ENCODE measurements at regions not wholly inside any gene's neighbourhood (a gene's known extent, or its start where the extent isn't known, plus 50 kb on each side); places are given as distances from the start of the nearest gene placed in this dataset.

- TF ChIP-seq POLR2AphosphoS5 (IDR thresholded peaks at IDR 0.05; ENCODE audit: low read depth, low read length), result no peak
- TF ChIP-seq SIN3A (IDR thresholded peaks at IDR 0.05; ENCODE audit: borderline replicate concordance, insufficient read depth, low read length), result no peak
Measured at GRCh38 chr12:83619973-83620372, 933.3 kb downstream of the TMTC2 start.

All from PFSK-1 (cell line).